ENCODE measurements at regions not wholly inside any gene's neighbourhood (a gene's known extent, or its start where the extent isn't known, plus 50 kb on each side); places are given as distances from the start of the nearest gene placed in this dataset.

DNA sequence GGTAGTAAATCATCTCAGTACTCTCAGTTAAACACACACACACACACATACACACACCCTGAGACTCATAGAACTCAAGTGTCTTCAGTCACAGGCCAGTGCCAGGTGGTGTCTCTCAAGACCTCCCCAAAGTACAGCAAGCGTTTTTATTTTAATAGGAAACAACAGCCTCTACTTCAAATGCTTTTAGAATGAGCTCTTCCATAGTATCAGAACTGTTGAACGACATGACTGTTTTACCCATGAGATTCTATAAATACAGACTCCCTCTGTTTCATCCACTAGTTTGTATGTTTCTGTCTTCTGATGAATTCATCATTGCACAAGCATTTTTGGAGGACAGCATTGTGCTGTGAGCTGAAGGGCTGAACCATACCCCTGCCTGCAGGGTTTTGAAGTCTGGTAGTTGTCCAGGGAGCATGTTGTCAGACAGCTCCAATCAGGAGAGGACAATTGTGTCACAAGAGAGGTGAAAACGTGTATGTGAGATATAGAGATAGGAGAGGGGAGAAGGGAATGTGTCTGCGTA is 201.0 kb upstream of the BCL6 start:
- H3K4me3 Mint-ChIP-seq, result no peak overlapping the region
- TF ChIP-seq, protein P1, sequence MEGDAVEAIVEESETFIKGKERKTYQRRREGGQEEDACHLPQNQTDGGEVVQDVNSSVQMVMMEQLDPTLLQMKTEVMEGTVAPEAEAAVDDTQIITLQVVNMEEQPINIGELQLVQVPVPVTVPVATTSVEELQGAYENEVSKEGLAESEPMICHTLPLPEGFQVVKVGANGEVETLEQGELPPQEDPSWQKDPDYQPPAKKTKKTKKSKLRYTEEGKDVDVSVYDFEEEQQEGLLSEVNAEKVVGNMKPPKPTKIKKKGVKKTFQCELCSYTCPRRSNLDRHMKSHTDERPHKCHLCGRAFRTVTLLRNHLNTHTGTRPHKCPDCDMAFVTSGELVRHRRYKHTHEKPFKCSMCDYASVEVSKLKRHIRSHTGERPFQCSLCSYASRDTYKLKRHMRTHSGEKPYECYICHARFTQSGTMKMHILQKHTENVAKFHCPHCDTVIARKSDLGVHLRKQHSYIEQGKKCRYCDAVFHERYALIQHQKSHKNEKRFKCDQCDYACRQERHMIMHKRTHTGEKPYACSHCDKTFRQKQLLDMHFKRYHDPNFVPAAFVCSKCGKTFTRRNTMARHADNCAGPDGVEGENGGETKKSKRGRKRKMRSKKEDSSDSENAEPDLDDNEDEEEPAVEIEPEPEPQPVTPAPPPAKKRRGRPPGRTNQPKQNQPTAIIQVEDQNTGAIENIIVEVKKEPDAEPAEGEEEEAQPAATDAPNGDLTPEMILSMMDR (conservative IDR thresholded peaks at IDR 0.05), result no peak
- no peak for DNase-seq (ENCODE audit: low read depth, low spot score)
- H3K27me3 Mint-ChIP-seq (ENCODE audit: low read depth), result no peaks in the 10 kb centered on the region
- H3K36me3 Mint-ChIP-seq (ENCODE audit: low read depth), result no peaks in the 10 kb centered on the region
- no peaks in the 10 kb centered on the region for H3K9me3 Mint-ChIP-seq
- H3K4me1 Mint-ChIP-seq, result no peaks in the 10 kb centered on the region
- no peak overlapping the region for H3K27ac Mint-ChIP-seq (ENCODE audit: unreplicated experiment)

DNA sequence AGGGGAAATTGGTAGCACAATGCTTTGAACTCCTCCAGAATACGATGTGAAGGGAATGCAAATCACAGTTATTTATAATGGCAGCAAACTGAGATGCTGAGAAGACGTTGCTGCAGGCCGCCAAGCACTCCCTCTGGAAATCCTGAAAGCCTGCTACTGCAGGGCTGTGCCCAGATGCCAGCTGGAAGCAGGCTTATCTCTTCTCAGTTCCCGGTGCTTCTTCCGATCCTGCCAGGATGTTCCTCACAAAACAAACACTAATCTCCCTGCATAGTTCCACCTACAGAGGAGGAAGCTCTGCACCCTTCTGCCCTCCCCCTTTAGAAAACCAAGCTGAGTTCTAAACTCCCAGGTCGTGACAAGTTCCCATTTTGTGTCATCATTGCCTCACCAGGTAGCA is 201.7 kb upstream of the BCL6 start:
- H3K4me1 Mint-ChIP-seq, result no peaks in the 10 kb centered on the region

DNA sequence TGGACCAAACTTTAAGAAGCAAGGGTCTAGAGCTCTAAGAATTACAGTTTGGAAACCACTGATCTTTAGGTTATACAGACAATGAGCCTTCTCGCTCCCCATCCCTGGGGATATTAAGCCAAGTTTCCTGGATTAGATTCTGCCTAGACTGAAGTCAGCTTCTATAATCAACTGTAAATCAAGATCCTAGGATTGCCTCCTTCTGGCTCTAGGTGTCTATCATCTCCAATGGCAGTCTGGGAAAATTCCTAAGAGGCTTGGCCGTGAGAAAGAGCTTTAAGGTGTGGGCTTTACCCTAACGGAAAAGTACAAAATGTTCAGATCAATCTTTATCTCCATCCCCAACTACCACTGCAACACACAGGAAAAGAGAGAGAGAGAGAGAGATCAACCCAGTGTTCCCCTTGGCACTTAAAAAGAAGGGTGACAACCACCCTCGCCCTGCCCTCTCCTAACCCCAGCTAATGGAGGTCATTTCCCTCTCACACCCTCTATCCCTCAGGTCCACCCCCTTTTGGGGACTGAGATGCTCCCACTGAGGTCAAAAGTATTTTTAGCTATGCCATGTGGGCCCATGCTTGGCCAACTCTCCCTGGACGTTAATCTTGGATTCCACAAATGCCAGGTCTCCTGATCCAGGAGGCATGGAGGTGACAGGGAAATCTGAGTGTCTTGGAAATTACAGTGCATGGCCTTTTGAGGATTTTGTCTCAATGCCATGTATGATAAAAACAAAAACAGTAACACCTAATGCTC is 202.8 kb upstream of the BCL6 start:
- Mint-ChIP-seq H3K9me3 (no peaks in the 10 kb centered on the region), H3K4me3 (no peak overlapping the region), H3K36me3 (ENCODE audit: low read depth) (no peaks in the 10 kb centered on the region), H3K27me3 (ENCODE audit: low read depth) (no peaks in the 10 kb centered on the region), H3K4me1 (no peaks in the 10 kb centered on the region), H3K27ac (ENCODE audit: unreplicated experiment) (no peak overlapping the region)
- TF ChIP-seq, protein P1 (conservative IDR thresholded peaks at IDR 0.05), result no peak
- DNase-seq (ENCODE audit: low read depth, low spot score), result no peak

More for the DNA sequence above, 201.7 kb upstream of the BCL6 start:
- Mint-ChIP-seq H3K27me3 (ENCODE audit: low read depth) (no peaks in the 10 kb centered on the region), H3K27ac (ENCODE audit: unreplicated experiment) (no peak overlapping the region), H3K36me3 (ENCODE audit: low read depth) (no peaks in the 10 kb centered on the region), H3K9me3 (no peaks in the 10 kb centered on the region), H3K4me3 (no peak overlapping the region)
- DNase-seq (ENCODE audit: low read depth, low spot score), result no peak
- TF ChIP-seq, protein P1 (conservative IDR thresholded peaks at IDR 0.05), result no peak

DNA sequence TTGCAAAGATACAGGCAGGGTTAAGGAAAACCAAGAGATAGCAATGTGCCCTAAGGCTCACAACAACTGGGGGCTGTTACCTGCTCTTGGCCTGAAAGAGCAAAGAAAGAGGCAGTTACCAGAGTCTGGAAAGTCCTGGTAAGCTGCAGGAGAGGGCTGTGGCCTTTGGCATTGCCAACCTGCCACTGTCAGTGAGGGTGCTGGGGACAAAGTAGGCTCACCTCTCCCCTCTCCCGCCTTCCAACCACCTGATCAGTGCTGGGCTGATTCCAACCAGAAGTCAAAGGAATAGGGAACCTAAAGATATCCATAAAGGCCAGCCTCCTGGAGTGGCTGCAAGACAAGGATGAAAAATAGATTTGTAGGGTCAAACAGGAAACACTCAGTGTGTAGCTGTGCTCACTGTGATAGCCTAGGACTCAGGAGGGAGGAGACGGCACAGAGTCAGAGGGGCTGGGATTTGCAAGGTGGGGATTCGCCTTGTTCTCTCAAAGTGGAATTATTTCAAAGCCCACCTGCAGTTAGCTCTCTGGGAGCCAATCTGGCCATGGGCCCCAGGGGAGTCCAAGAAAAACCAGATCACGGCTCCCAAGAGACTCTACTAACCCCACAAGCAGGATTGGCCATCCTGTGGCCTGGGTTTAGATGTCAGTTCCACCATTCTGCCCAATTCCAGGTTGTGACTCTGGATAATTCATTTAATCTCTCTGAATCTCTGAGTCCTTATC is 204.0 kb upstream of the BCL6 start:
- Mint-ChIP-seq H3K27me3 (ENCODE audit: low read depth) (no peaks in the 10 kb centered on the region), H3K36me3 (ENCODE audit: low read depth) (no peaks in the 10 kb centered on the region), H3K4me1 (no peaks in the 10 kb centered on the region), H3K4me3 (no peak overlapping the region), H3K27ac (ENCODE audit: unreplicated experiment) (no peak overlapping the region), H3K9me3 (no peaks in the 10 kb centered on the region)
- TF ChIP-seq, protein P1 (conservative IDR thresholded peaks at IDR 0.05), result no peak
- no peak for DNase-seq (ENCODE audit: low read depth, low spot score)

DNA sequence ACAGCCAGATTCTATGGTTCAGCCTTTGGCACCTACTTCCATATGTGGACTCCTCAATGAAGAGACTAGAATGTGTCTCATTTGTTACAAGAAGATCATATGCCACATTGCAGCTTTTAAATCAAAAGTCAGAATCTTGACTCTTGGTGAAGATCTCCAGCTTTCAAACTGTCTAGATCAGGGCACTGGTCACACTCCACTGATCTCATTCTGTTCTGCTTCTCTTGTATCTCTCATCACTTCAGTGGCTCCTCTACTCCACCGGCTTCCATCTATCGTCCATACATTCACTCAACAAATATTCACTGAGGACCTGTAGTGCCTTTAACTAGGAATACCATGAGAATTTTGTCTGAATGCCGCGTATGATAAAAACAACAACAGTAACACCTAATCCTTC is 203.3 kb upstream of the LPP start:
- no peaks in the 10 kb centered on the region for H3K9me3 Mint-ChIP-seq
- no peaks in the 10 kb centered on the region for H3K4me1 Mint-ChIP-seq
- H3K36me3 Mint-ChIP-seq (ENCODE audit: low read depth), result no peaks in the 10 kb centered on the region
- no peak overlapping the region for H3K4me3 Mint-ChIP-seq
- TF ChIP-seq, protein P1 (conservative IDR thresholded peaks at IDR 0.05), result no peak
- no peaks in the 10 kb centered on the region for H3K27me3 Mint-ChIP-seq (ENCODE audit: low read depth)
- H3K27ac Mint-ChIP-seq (ENCODE audit: unreplicated experiment), result no peak overlapping the region
- no peak for DNase-seq (ENCODE audit: low read depth, low spot score)

All from neural crest cell (in vitro differentiated cells).